ENCODE measurements at regions not wholly inside any gene's neighbourhood (a gene's known extent, or its start where the extent isn't known, plus 50 kb on each side); places are given as distances from the start of the nearest gene placed in this dataset.
"Not testable (repeated sequence)": the region's sequence is repeated elsewhere in the genome, so short reads cannot be mapped to it uniquely, and the experiment has no call there.

GRCh38 chr4:72702948-72703347, 133.9 kb upstream of the ADAMTS3 start:
- H3K27me3 ChIP-seq = no peaks in the 10 kb centered on the region
- TF ChIP-seq CTCF (IDR thresholded peaks at IDR 0.05) (no peak), POLR2A (IDR thresholded peaks at IDR 0.05) (no peak)

GRCh38 chr4:72701987-72702819, 133.2 kb upstream of the ADAMTS3 start:
- Histone ChIP-seq H3K27me3 (no peaks in the 10 kb centered on the region), H3K9me3 (no peaks in the 10 kb centered on the region), H3K27ac (no peak overlapping the region), H3K4me1 (no peaks in the 10 kb centered on the region), H3K36me3 (replicated peaks in 1 of 2; ENCODE audit: insufficient read depth in 1 of 2, low read depth in 2 of 2) (no peaks in the 10 kb centered on the region), H3K4me3 (no peak overlapping the region)
- TF ChIP-seq CTCF (IDR thresholded peaks at IDR 0.05) = peak; percentile 21 to 69 (median 58)
- TF ChIP-seq POLR2A (IDR thresholded peaks at IDR 0.05) = no peak
- DNase-seq (peak; percentile 27 to 61 (median 48)), ATAC-seq (no peak)
- WGBS, 2 donors = 12 to 16% methylated on average over 7 of the region's 7 CpGs
- intact Hi-C loops (cut with DNase I) = no loop called here

More at GRCh38 chr4:72702948-72703347, 133.9 kb upstream of the ADAMTS3 start:
- H3K27ac ChIP-seq = no peak overlapping the region
- WGBS, 2 donors = 52 to 65% methylated on average over 3 of the region's 3 CpGs
- no peaks in the 10 kb centered on the region for H3K36me3 ChIP-seq (replicated peaks in 1 of 2; ENCODE audit: insufficient read depth in 1 of 2, low read depth in 2 of 2)
- H3K4me1 ChIP-seq = no peaks in the 10 kb centered on the region
- no peaks in the 10 kb centered on the region for H3K9me3 ChIP-seq
- H3K4me3 ChIP-seq = no peak overlapping the region
- no peak for ATAC-seq
- no peak for DNase-seq
- intact Hi-C loops (cut with DNase I) = no loop called here

GRCh38 chr4:72690771-72691170, 121.8 kb upstream of the ADAMTS3 start:
- H3K4me1 ChIP-seq = no peaks in the 10 kb centered on the region
- H3K27ac ChIP-seq = no peak overlapping the region
- H3K9me3 ChIP-seq = no peaks in the 10 kb centered on the region
- 7 to 21% methylated on average over 1 of the region's 1 CpG for WGBS, 2 donors
- no peaks in the 10 kb centered on the region for H3K36me3 ChIP-seq (replicated peaks in 1 of 2; ENCODE audit: insufficient read depth in 1 of 2, low read depth in 2 of 2)
- DNase-seq (no peak), ATAC-seq (no peak)
- no peaks in the 10 kb centered on the region for H3K27me3 ChIP-seq
- intact Hi-C loops (cut with DNase I) = no loop called here
- TF ChIP-seq POLR2A (IDR thresholded peaks at IDR 0.05) (no peak), CTCF (IDR thresholded peaks at IDR 0.05) (no peak)
- H3K4me3 ChIP-seq = no peak overlapping the region

GRCh38 chr4:72689923-72690322, 120.9 kb upstream of the ADAMTS3 start:
- no peak for ATAC-seq
- Histone ChIP-seq H3K4me3 (no peak overlapping the region), H3K36me3 (replicated peaks in 1 of 2; ENCODE audit: insufficient read depth in 1 of 2, low read depth in 2 of 2) (no peaks in the 10 kb centered on the region), H3K9me3 (no peaks in the 10 kb centered on the region), H3K4me1 (no peaks in the 10 kb centered on the region), H3K27ac (no peak overlapping the region), H3K27me3 (no peaks in the 10 kb centered on the region)
- intact Hi-C loops (cut with DNase I) = no loop called here
- WGBS, 2 donors = 49 to 67% methylated on average over 1 of the region's 1 CpG
- TF ChIP-seq CTCF (IDR thresholded peaks at IDR 0.05) (no peak), POLR2A (IDR thresholded peaks at IDR 0.05) (no peak)
- DNase-seq = no peak

GRCh38 chr4:72686390-72686789, 117.4 kb upstream of the ADAMTS3 start:
- DNase-seq; intact Hi-C loops (cut with DNase I); H3K27me3 ChIP-seq; H3K4me1 ChIP-seq; H3K27ac ChIP-seq; ATAC-seq; H3K36me3 ChIP-seq (replicated peaks in 1 of 2; ENCODE audit: insufficient read depth in 1 of 2, low read depth in 2 of 2); H3K9me3 ChIP-seq; H3K4me3 ChIP-seq: not testable (repeated sequence)
- WGBS, 2 donors = 57 to 60% methylated on average over 2 of the region's 2 CpGs

Data from body of pancreas (tissue), 4 donors.